Suppressor macrophage treated with lipopolysaccharide for 4 hours (primary cell): ENCODE measurements at regions not wholly inside any gene's neighbourhood (a gene's known extent, or its start where the extent isn't known, plus 50 kb on each side); places are given as distances from the start of the nearest gene placed in this dataset.
A peak's percentile ranks its signal among the peaks of the same experiment; 100 is the strongest.

Experiments used
- DNase-seq: peaks from one replicate; pipeline ENCODE4 v3.0.0-alpha.2; 2020

- no peak for DNase-seq
Observed at GRCh38 chr2:64380853-64381527, 73.0 kb upstream of the LGALSL start.

GRCh38 chr2:64383016-64383591, 70.9 kb upstream of the LGALSL start:
- peak; percentile 65 for DNase-seq

- no peak for DNase-seq
Observed at GRCh38 chr2:64383881-64384280, 70.1 kb upstream of the LGALSL start.

GRCh38 chr2:64386676-64387075, 67.3 kb upstream of the LGALSL start:
- no peak for DNase-seq

GRCh38 chr2:64390586-64390985, 63.4 kb upstream of the LGALSL start:
- no peak for DNase-seq

GRCh38 chr2:64391424-64391823, 62.5 kb upstream of the LGALSL start:
- peak; percentile 90 for DNase-seq

GRCh38 chr2:64391940-64392339, 62.0 kb upstream of the LGALSL start:
- no peak for DNase-seq

GRCh38 chr2:64392529-64392928, 61.4 kb upstream of the LGALSL start:
- peak; percentile 52 for DNase-seq

GRCh38 chr2:64393383-64394010, 60.5 kb upstream of the LGALSL start:
- no peak for DNase-seq

GRCh38 chr2:64394153-64394552, 59.8 kb upstream of the LGALSL start:
- peak; percentile 59 for DNase-seq

GRCh38 chr2:64396001-64396400, 58.0 kb upstream of the LGALSL start:
- DNase-seq = no peak

- DNase-seq = no peak
Observed at GRCh38 chr2:64396551-64396950, 57.4 kb upstream of the LGALSL start.

- DNase-seq = peak; percentile 59
Observed at GRCh38 chr2:64398516-64399129, 55.3 kb upstream of the LGALSL start.

- DNase-seq = no peak
Observed at GRCh38 chr2:64399521-64399920, 54.4 kb upstream of the LGALSL start.

- no peak for DNase-seq
Observed at GRCh38 chr2:64400105-64400728, 53.7 kb upstream of the LGALSL start.

- DNase-seq = no peak
Observed at GRCh38 chr2:64400733-64401528, 53.0 kb upstream of the LGALSL start.

GRCh38 chr2:64401529-64401880, 52.5 kb upstream of the LGALSL start:
- no peak for DNase-seq

- DNase-seq = no peak
Observed at GRCh38 chr2:64402876-64403275, 51.1 kb upstream of the LGALSL start.

GRCh38 chr2:64403426-64403825, 50.5 kb upstream of the LGALSL start:
- DNase-seq = no peak

GRCh38 chr2:64404002-64404731, 49.8 kb upstream of the LGALSL start:
- DNase-seq = no peak
